ENCODE measurements at regions not wholly inside any gene's neighbourhood (a gene's known extent, or its start where the extent isn't known, plus 50 kb on each side); places are given as distances from the start of the nearest gene placed in this dataset.
"Not testable (repeated sequence)": the region's sequence is repeated elsewhere in the genome, so short reads cannot be mapped to it uniquely, and the experiment has no call there.

GRCh38 chrX:23061116-23061515 lies 61.4 kb downstream of the DDX53 start:
- H3K27ac ChIP-seq, result no peak overlapping the region
- ATAC-seq, result no peak
- no peak for FAIRE-seq
- no peak for DNase-seq
- 73 to 80% methylated on average over 3 of the region's 3 CpGs for WGBS, 2 donors
- H3K36me3 ChIP-seq, result no peaks in the 10 kb centered on the region
- no peak for TF ChIP-seq CTCF (IDR thresholded peaks at IDR 0.05)
- no peak overlapping the region for H3K4me3 ChIP-seq
- intact Hi-C loops (cut with DNase I), result no loop called here
- no peaks in the 10 kb centered on the region for H3K4me1 ChIP-seq
- H3K27me3 ChIP-seq, result no peaks in the 10 kb centered on the region
- no peaks in the 10 kb centered on the region for H3K9me3 ChIP-seq

- Histone ChIP-seq H3K4me3 (no peak overlapping the region), H3K4me1 (no peaks in the 10 kb centered on the region), H3K36me3 (no peaks in the 10 kb centered on the region), H3K27me3 (peaks cover 0 to 5% (median 0%) of the 10 kb centered on the region in 4 donors), H3K9me3 (no peaks in the 10 kb centered on the region), H3K27ac (no peak overlapping the region)
- no peak for DNase-seq
- 75 to 81% methylated on average over 3 of the region's 3 CpGs for WGBS, 2 donors
- ATAC-seq, result no peak
- no peak for TF ChIP-seq CTCF (IDR thresholded peaks at IDR 0.05)
- no peak for FAIRE-seq
- intact Hi-C loops (cut with DNase I), result no loop called here
These were observed 62.6 kb downstream of the DDX53 start for GRCh38 chrX:23062359-23062758.

- H3K36me3 ChIP-seq, result no peaks in the 10 kb centered on the region
- no peak overlapping the region for H3K27ac ChIP-seq
- DNase-seq (no peak), FAIRE-seq (peak; percentile 92), ATAC-seq (no peak)
- no peaks in the 10 kb centered on the region for H3K9me3 ChIP-seq
- no peak for TF ChIP-seq CTCF (IDR thresholded peaks at IDR 0.05)
- peaks cover 0 to 5% (median 0%) of the 10 kb centered on the region in 4 donors for H3K27me3 ChIP-seq
- no peak overlapping the region for H3K4me3 ChIP-seq
- H3K4me1 ChIP-seq, result no peaks in the 10 kb centered on the region
- WGBS, 2 donors, result 63 to 69% methylated on average over 5 of the region's 5 CpGs
- intact Hi-C loops (cut with DNase I), result no loop called here
These were observed 67.0 kb downstream of the DDX53 start for GRCh38 chrX:23066588-23067281.

GRCh38 chrX:23075461-23075860 lies 75.7 kb downstream of the DDX53 start:
- H3K4me1 ChIP-seq; intact Hi-C loops (cut with DNase I); H3K27me3 ChIP-seq; H3K9me3 ChIP-seq; ATAC-seq; H3K36me3 ChIP-seq; H3K27ac ChIP-seq; H3K4me3 ChIP-seq; FAIRE-seq: not testable (repeated sequence)
- 92 to 95% methylated on average over 21 of the region's 21 CpGs for WGBS, 2 donors
- peak in 1 of 6 donors; percentile 16 for DNase-seq

GRCh38 chrX:23079347-23079746 lies 79.6 kb downstream of the DDX53 start:
- Histone ChIP-seq H3K36me3 (no peaks in the 10 kb centered on the region), H3K4me3 (no peak overlapping the region), H3K27me3 (no peaks in the 10 kb centered on the region), H3K9me3 (no peaks in the 10 kb centered on the region), H3K27ac (no peak overlapping the region), H3K4me1 (no peaks in the 10 kb centered on the region)
- WGBS, 2 donors, result 54 to 56% methylated on average over 1 of the region's 1 CpG
- FAIRE-seq (peak; percentile 39), DNase-seq (no peak), ATAC-seq (no peak)
- no peak for TF ChIP-seq CTCF (IDR thresholded peaks at IDR 0.05)
- intact Hi-C loops (cut with DNase I), result no loop called here
